Fibroblast of the aortic adventitia (primary cell): ENCODE measurements at regions not wholly inside any gene's neighbourhood (a gene's known extent, or its start where the extent isn't known, plus 50 kb on each side); places are given as distances from the start of the nearest gene placed in this dataset.
A peak's percentile ranks its signal among the peaks of the same experiment; 100 is the strongest.

Experiments
- DNase-seq: peaks from one replicate; pipeline ENCODE4 v3.0.0-alpha.2; 2010; ENCODE audit warnings: low read depth
- H3K4me3 ChIP-seq: 2 replicates; pipeline ENCODE4 v1.5.1; 2011; ENCODE audit warnings: low read depth, mild to moderate bottlenecking, control low read depth, low read length, moderate library complexity
- TF ChIP-seq, protein P1 (sequence below): IDR thresholded peaks from 2 replicates; pipeline ENCODE4 v1.5.1; 2011; ENCODE audit warnings: mild to moderate bottlenecking, low read length, control low read depth, inconsistent platforms; ENCODE audit not compliant: insufficient read depth

- DNase-seq, result no peak
- TF ChIP-seq, protein P1, sequence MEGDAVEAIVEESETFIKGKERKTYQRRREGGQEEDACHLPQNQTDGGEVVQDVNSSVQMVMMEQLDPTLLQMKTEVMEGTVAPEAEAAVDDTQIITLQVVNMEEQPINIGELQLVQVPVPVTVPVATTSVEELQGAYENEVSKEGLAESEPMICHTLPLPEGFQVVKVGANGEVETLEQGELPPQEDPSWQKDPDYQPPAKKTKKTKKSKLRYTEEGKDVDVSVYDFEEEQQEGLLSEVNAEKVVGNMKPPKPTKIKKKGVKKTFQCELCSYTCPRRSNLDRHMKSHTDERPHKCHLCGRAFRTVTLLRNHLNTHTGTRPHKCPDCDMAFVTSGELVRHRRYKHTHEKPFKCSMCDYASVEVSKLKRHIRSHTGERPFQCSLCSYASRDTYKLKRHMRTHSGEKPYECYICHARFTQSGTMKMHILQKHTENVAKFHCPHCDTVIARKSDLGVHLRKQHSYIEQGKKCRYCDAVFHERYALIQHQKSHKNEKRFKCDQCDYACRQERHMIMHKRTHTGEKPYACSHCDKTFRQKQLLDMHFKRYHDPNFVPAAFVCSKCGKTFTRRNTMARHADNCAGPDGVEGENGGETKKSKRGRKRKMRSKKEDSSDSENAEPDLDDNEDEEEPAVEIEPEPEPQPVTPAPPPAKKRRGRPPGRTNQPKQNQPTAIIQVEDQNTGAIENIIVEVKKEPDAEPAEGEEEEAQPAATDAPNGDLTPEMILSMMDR, result no peak
- H3K4me3 ChIP-seq, result no peak overlapping the region
These were observed 151.9 kb upstream of the CLINT1 start for GRCh38 chr5:158010831-158011230.

DNA sequence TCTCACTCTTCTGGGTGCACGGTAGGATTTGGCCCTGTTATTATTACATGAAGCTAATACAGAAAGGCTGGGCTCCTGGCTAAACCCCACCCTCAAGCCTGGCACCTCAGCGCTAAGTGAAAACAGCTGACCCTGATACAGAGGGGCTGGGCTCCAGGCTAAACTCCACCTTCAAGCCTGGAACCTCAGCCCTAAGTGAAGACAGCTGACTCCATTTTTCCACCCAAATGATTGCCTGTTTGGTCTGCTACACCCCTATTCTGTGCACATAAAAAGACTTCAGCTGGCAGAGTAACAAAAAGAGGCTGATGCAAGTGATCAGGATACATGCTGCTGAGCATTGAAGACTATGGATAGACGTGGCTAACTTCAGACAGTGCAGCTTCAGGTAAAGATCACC, 148.4 kb upstream of the CLINT1 start:
- TF ChIP-seq, protein P1, result no peak
- no peak for DNase-seq
- H3K4me3 ChIP-seq, result no peak overlapping the region

GRCh38 chr5:157999696-158000095, 140.8 kb upstream of the CLINT1 start:
- no peak overlapping the region for H3K4me3 ChIP-seq
- TF ChIP-seq, protein P1, result no peak
- DNase-seq, result no peak

DNA sequence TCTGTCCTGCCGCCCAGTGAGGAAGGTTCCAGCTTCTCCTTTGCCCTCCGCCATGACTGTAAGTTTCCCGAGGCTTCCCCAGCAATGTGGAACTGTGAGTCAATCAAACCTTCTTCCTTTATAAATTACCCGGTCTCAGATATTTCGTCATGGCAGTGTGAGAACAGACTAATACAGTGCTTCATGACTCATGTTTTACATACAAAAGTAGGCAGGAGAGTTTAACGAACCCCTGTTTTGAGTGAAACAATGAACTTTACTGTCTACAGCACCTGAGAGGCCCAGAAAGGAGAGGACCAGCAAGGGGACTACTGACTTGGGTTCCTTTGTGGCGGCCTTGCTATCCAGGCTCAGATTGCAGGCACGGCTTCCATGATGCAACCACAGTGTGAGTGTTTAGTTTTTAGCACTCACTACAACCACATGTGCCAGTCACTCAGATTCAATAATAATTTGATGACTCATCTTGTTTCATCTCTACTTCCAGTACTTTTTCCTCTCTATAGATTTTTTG, 139.1 kb upstream of the CLINT1 start:
- H3K4me3 ChIP-seq, result no peak overlapping the region
- DNase-seq, result no peak
- TF ChIP-seq, protein P1, result no peak

DNA sequence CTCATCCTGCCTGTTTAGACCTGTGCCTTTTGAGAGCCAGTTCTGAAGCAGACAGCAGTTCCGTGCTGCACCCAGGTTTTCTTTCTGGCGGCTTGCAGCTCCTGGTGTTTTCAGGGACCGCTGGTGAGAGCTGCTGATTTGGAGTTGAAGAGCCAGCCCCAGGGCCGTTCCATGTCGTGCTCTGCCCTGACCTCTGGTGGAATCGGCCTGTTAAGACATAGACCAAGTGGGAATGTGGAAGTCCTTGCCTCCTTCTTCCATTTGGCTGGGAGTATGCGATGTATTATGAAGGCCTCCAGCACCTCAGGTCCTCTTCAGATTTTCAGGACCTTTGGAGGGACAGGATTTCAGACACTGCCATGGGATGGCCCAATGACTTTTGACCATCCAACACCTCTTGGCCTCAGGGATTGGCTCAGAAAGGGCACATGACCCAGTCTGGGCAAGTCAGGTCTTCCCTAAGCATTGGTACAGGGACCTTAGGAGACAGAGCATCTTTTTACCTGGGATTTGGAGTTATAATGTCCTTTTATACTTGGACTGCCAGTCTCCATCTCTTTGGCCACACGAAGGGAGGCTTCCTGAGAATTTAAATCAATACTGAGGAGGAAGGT, 136.1 kb upstream of the CLINT1 start:
- H3K4me3 ChIP-seq, result no peak overlapping the region
- TF ChIP-seq, protein P1, result peak; percentile 84
- peak; percentile 68 for DNase-seq

DNA sequence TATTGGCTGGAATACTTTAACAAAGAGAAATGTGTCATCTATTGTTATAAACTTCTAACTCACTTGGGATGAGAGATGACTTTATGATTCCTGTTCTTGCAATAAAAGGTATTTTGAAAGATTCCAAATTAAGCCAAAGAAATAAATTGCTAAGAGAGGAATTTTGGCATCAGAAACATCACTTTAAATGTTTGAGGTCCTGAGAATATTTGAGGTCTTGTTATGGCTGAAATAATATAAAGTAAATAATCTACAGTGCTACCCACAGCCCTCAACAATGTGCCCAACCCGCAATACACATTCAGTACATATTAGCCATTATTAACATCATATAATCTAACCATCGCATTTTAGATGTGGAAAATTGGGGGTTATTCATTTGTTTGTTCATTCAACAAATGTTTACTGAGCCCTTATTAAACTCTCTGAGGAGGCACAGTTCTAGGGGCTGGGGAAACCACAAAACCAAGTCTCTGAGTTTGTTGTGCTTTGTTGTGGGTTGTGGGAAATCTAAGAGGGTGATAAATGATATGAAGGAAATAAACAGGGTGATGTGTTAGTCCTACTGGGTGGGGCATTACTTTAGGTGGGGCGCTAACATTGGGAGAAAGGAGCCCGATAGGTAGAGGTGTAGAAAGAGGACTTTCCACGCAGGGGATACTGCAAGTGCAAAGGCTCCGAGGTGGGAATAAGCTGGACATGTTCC, 135.2 kb upstream of the CLINT1 start:
- DNase-seq, result no peak
- TF ChIP-seq, protein P1, result no peak
- H3K4me3 ChIP-seq, result no peak overlapping the region
